Mucosa of descending colon (tissue), 3 donors: ENCODE measurements at regions not wholly inside any gene's neighbourhood (a gene's known extent, or its start where the extent isn't known, plus 50 kb on each side); places are given as distances from the start of the nearest gene placed in this dataset.

Experiments used
- ATAC-seq: fragments of 200-7000 bp; cut with Tn5 transposase; one replicate; pipeline ENCODE4 v1.9.1; 2020; ENCODE audit warnings: mild to moderate bottlenecking, moderate library complexity
- DNase-seq, 3 donors: peaks; one replicate each; pipeline ENCODE4 v3.0.0-alpha.2; 2020
- H3K36me3 ChIP-seq: fragments of 200-600 bp; one replicate; pipeline ENCODE4 v1.8.0; 2021; ENCODE audit warnings: low read depth, mild to moderate bottlenecking
- H3K4me1 ChIP-seq: fragments of 200-600 bp; one replicate; pipeline ENCODE4 v1.8.0; 2021; ENCODE audit warnings: low read depth, mild to moderate bottlenecking
- H3K4me3 ChIP-seq: fragments of 200-600 bp; one replicate; pipeline ENCODE4 v1.8.0; 2021; ENCODE audit warnings: mild to moderate bottlenecking
- H3K9me3 ChIP-seq: fragments of 200-600 bp; one replicate; pipeline ENCODE4 v1.8.0; 2021; ENCODE audit warnings: mild to moderate bottlenecking
- intact Hi-C, 2 donors: fragments of 100-400 bp; cut with DNase I in 1 of 2; cut with micrococcal nuclease in 1 of 2; formaldehyde crosslinking; loops; one replicate each; pipeline versions ENCODE4 v1.11.0 to v1.11.1; 2022; cut with DNase I, micrococcal nuclease
- TF ChIP-seq, protein P1 (sequence below): fragments of 200-600 bp; IDR thresholded peaks from one replicate; pipeline ENCODE4 v1.8.0; 2022; ENCODE audit warnings: antibody characterized with exemption, mild to moderate bottlenecking
- donor health status: DM: no; HTN: no; CAD: no; lungs with moderate emphysema.
- donor health status: DM: no; HTN: no; CAD: no.
- donor health status: DM: no; HTN: yes; CAD: no.

DNA sequence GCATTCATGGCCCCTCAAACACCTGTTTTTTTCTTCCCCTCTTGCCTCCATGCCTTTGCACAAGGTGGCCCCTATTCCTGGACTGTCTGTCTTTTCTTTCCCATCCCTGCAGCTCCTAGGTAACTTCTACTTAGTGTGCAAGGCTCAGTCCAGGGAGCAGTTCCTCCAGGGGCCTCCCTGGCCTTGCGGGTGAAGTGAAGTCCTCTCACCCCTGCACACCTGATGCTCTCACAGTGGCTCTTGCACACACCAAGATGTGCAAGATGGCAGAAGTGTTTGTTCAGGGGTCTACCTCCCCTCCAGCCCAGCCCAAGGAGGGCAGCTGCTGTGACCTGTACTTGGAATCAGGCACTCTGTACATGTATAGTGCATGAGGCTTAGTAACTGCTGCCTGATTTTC is 236.8 kb upstream of the HS6ST1 start:
- no peaks in the 10 kb centered on the region for H3K36me3 ChIP-seq
- no peak for ATAC-seq
- no peak overlapping the region for H3K4me3 ChIP-seq
- H3K9me3 ChIP-seq, result no peaks in the 10 kb centered on the region
- TF ChIP-seq, protein P1, sequence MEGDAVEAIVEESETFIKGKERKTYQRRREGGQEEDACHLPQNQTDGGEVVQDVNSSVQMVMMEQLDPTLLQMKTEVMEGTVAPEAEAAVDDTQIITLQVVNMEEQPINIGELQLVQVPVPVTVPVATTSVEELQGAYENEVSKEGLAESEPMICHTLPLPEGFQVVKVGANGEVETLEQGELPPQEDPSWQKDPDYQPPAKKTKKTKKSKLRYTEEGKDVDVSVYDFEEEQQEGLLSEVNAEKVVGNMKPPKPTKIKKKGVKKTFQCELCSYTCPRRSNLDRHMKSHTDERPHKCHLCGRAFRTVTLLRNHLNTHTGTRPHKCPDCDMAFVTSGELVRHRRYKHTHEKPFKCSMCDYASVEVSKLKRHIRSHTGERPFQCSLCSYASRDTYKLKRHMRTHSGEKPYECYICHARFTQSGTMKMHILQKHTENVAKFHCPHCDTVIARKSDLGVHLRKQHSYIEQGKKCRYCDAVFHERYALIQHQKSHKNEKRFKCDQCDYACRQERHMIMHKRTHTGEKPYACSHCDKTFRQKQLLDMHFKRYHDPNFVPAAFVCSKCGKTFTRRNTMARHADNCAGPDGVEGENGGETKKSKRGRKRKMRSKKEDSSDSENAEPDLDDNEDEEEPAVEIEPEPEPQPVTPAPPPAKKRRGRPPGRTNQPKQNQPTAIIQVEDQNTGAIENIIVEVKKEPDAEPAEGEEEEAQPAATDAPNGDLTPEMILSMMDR, result no peak
- intact Hi-C loops, result no loop called here
- no peak for DNase-seq
- H3K4me1 ChIP-seq, result no peaks in the 10 kb centered on the region

GRCh38 chr2:128556089-128556488 is 237.4 kb upstream of the HS6ST1 start:
- H3K9me3 ChIP-seq, result no peaks in the 10 kb centered on the region
- H3K4me1 ChIP-seq, result no peaks in the 10 kb centered on the region
- no peak for ATAC-seq
- no peaks in the 10 kb centered on the region for H3K36me3 ChIP-seq
- intact Hi-C loops, result no loop called here
- no peak overlapping the region for H3K4me3 ChIP-seq
- TF ChIP-seq, protein P1, result no peak
- DNase-seq, result no peak

DNA sequence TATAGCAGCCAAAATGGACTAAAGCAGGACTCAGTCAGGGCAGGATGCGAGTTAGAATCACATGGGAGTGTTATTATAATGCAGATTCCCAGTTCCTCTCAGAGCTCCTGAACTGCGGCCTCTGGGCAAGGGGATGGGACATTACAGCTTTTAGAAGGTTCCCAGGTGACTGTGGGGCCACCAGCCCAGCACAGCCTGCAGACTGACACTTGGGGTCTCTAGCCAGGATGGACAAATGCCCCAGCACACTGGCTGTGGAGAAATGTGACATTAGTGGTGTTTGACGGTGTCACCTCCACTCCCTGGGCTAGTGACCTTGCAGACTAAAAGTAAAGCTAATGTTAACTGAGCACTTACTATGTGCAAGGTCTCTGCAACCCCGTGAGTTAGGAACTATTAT is 238.0 kb upstream of the HS6ST1 start:
- Histone ChIP-seq H3K36me3 (no peaks in the 10 kb centered on the region), H3K4me3 (no peak overlapping the region), H3K4me1 (no peaks in the 10 kb centered on the region), H3K9me3 (no peaks in the 10 kb centered on the region)
- intact Hi-C loops, result no loop called here
- DNase-seq (no peak), ATAC-seq (no peak)
- TF ChIP-seq, protein P1, result no peak

DNA sequence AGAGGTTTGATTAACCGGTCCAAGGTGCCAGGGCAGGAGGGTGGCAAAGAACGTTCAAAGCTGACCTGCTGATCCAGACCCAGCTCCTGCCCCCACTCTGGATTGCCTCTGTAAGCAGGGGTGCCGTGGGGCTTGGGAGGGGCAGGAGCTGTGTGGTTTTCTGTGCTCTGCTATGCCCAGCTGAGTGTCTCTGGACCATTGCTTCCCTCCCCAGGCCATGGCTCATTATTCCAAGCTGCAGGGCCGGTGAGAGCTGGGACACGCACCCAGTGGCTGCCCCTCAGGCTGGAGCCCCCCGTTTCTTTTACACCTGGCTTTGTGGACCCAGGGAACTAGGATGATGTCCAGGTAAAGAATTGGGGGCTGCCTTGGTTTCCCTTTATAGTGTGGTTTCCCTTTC is 238.4 kb upstream of the HS6ST1 start:
- no peak overlapping the region for H3K4me3 ChIP-seq
- no peaks in the 10 kb centered on the region for H3K36me3 ChIP-seq
- intact Hi-C loops, result no loop called here
- no peaks in the 10 kb centered on the region for H3K4me1 ChIP-seq
- no peak for DNase-seq
- ATAC-seq, result no peak
- TF ChIP-seq, protein P1, result no peak
- no peaks in the 10 kb centered on the region for H3K9me3 ChIP-seq

DNA sequence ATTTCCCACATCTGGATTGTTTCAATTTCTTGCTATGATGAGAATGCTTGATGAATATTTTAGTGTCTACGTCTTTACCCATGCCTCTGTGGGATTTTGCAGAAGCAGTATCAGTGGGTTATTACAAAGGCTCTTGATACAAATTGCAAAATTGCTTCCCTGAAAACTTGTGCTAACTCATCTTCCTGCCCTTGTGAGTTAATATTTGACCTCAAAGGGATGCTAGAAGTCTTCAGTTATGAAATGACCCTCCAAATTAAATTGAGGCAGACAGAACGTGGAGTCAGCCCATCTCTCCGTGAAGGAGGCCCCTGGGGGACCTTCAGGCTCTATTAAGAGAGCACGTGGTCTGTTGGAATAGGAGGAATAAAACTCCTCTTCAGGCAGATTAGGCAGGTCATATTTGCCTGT is 239.2 kb upstream of the HS6ST1 start:
- Histone ChIP-seq H3K9me3 (no peaks in the 10 kb centered on the region), H3K4me3 (no peak overlapping the region), H3K4me1 (no peaks in the 10 kb centered on the region), H3K36me3 (no peaks in the 10 kb centered on the region)
- ATAC-seq, result no peak
- no peak for DNase-seq
- TF ChIP-seq, protein P1, result no peak
- intact Hi-C loops, result no loop called here

GRCh38 chr2:128558441-128558840 is 239.8 kb upstream of the HS6ST1 start:
- TF ChIP-seq, protein P1, result no peak

More at GRCh38 chr2:128558441-128558840, 239.8 kb upstream of the HS6ST1 start:
- H3K9me3 ChIP-seq, result no peaks in the 10 kb centered on the region
- H3K36me3 ChIP-seq, result no peaks in the 10 kb centered on the region
- ATAC-seq (no peak), DNase-seq (no peak)
- no peaks in the 10 kb centered on the region for H3K4me1 ChIP-seq
- intact Hi-C loops, result no loop called here
- H3K4me3 ChIP-seq, result no peak overlapping the region
